CD4-positive, alpha-beta T cell (primary cell): ENCODE measurements at regions not wholly inside any gene's neighbourhood (a gene's known extent, or its start where the extent isn't known, plus 50 kb on each side); places are given as distances from the start of the nearest gene placed in this dataset.
"Not testable (repeated sequence)": the region's sequence is repeated elsewhere in the genome, so short reads cannot be mapped to it uniquely, and the experiment has no call there.

Source experiments
- ATAC-seq: fragments of 200-7000 bp; cut with Tn5 transposase; one replicate; pipeline ENCODE4 v1.10.0; 2022; ENCODE audit warnings: mild to moderate bottlenecking; ENCODE audit not compliant: poor library complexity
- CTCF ChIA-PET: fragments of 350-600 bp; sonication (Branson Sonifier 250); formaldehyde crosslinking; loops from one replicate; lab custom pipeline; 2021; ENCODE audit warnings: antibody characterized with exemption, inconsistent platforms; lab: Charles Lee
- POLR2A ChIA-PET: fragments of 350-600 bp; sonication (Branson Sonifier 250); formaldehyde crosslinking; loops from one replicate; lab custom pipeline; 2021; ENCODE audit warnings: antibody characterized with exemption, inconsistent platforms; lab: Charles Lee
- DNase-seq, 14 experiments: peaks; one replicate each; pipeline ENCODE4 v3.0.0-alpha.2; 2013 to 2020; ENCODE audit warnings: mixed read lengths in 2 of 14
- H3K27ac ChIP-seq, 2 donors: one replicate each; pipeline versions ENCODE4 v1.5.1 to v1.7.0; 2013; ENCODE audit warnings: low read length in 2 of 2, low read depth in 1 of 2, mild to moderate bottlenecking in 1 of 2
- H3K27me3 ChIP-seq, 2 experiments: 1 replicate in 1 of 2; 2 replicates in 1 of 2; pipeline versions ENCODE4 v1.6.1 to v1.7.0; 2013; ENCODE audit warnings: low read length in 2 of 2, control low read depth in 1 of 2, mild to moderate bottlenecking in 1 of 2, moderate library complexity in 1 of 2; ENCODE audit not compliant: insufficient read depth in 2 of 2, control insufficient read depth in 1 of 2
- H3K36me3 ChIP-seq: one replicate; pipeline ENCODE4 v1.6.1; 2013; ENCODE audit warnings: low read length, control low read depth; ENCODE audit not compliant: insufficient read depth
- H3K4me1 ChIP-seq: one replicate; pipeline ENCODE4 v1.6.1; 2013; ENCODE audit warnings: low read length, control low read depth; ENCODE audit not compliant: insufficient read depth
- H3K4me3 ChIP-seq: one replicate; pipeline ENCODE4 v1.5.1; 2013; ENCODE audit warnings: mild to moderate bottlenecking, low read length, moderate library complexity
- H3K9me3 ChIP-seq, 2 experiments: 1 replicate in 1 of 2; 2 replicates in 1 of 2; pipeline versions ENCODE4 v1.6.1 to v1.7.0; 2013; ENCODE audit warnings: low read length in 2 of 2, mild to moderate bottlenecking in 2 of 2, control low read depth in 1 of 2, moderate library complexity in 1 of 2; ENCODE audit not compliant: control insufficient read depth in 1 of 2, insufficient read depth in 1 of 2
- H3K27ac Mint-ChIP-seq: one replicate; pipeline ENCODE4 v1.8.0; 2020; ENCODE audit warnings: mixed read lengths
- H3K27me3 Mint-ChIP-seq: one replicate; pipeline ENCODE4 v1.8.0; 2021; ENCODE audit warnings: mixed read lengths
- H3K36me3 Mint-ChIP-seq: one replicate; pipeline ENCODE4 v1.8.0; 2021; ENCODE audit warnings: low read depth, mixed read lengths
- H3K4me1 Mint-ChIP-seq: one replicate; pipeline ENCODE4 v1.8.0; 2021; ENCODE audit warnings: low read depth, mixed read lengths
- H3K4me3 Mint-ChIP-seq: one replicate; pipeline ENCODE4 v1.8.0; 2020; ENCODE audit warnings: mild to moderate bottlenecking, mixed read lengths
- H3K9me3 Mint-ChIP-seq: one replicate; pipeline ENCODE4 v1.8.0; 2020; ENCODE audit warnings: mixed read lengths
- intact Hi-C, 2 experiments: fragments of 100-400 bp; cut with DNase I in 1 of 2; cut with micrococcal nuclease in 1 of 2; formaldehyde crosslinking; loops; one replicate each; pipeline versions ENCODE4 v1.15.1 to v1.9.0; 2023 to 2025; cut with DNase I, micrococcal nuclease
- TF ChIP-seq, protein P1 (sequence below): fragments of 200-600 bp; IDR thresholded peaks from one replicate; pipeline ENCODE4 v1.8.0; 2022; ENCODE audit warnings: antibody characterized with exemption, mild to moderate bottlenecking

DNA sequence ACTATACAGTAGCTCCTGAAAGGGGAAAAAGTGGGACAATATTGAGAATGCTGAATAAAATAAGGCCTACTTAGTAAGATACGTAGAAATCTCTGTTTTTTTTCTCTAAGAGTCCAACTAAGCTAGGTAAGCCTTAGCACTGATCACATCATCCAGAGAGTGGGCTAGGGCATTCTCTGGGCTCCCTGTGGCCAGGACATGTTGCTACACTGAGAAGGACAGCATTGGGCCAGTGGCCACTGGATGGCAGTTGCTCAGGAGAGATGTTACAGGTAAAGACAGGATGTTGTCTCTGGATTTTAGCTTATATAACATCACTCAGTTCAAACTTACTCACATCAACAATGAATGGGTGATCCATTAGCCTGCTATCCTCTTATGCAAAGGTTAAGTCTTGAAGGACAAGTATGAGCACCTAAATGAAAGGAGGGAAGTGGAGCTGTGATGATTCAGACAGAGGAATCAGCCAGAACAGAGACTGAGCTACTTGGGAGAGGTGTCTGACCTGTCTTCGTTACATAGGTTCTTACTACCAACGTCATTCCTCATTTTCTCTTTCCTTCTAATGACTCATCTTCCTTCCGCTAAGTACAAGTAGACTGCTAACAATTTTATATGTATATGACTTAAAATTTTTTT lies 226.6 kb upstream of the ADCY2 start:
- CTCF ChIA-PET = no interaction called here

DNA sequence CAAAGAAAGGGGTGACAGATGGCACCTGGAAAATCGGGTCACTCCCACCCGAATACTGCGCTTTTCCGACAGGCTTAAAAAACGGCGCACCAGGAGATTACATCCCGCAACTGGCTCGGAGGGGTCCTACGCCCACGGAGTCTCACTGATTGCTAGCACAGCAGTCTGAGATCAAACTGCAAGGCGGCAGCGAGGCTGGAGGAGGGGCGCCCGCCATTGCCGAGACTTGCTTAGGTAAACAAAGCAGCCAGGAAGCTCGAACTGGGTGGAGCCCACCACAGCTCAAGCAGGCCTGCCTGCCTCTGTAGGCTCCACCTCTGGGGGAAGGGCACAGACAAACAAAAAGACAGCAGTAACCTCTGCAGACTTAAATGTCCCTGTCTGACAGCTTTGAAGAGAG lies 225.2 kb upstream of the ADCY2 start:
- ATAC-seq = not testable (repeated sequence)

More for the DNA sequence above, 226.6 kb upstream of the ADCY2 start:
- DNase-seq (no peak), ATAC-seq (no peak)
- no peaks in the 10 kb centered on the region for H3K27me3 Mint-ChIP-seq
- intact Hi-C loops = no loop called here
- no peaks in the 10 kb centered on the region for H3K9me3 Mint-ChIP-seq
- H3K4me3 ChIP-seq = no peak overlapping the region
- H3K4me1 ChIP-seq = no peaks in the 10 kb centered on the region
- POLR2A ChIA-PET = no interaction called here
- no peak overlapping the region for H3K4me3 Mint-ChIP-seq
- no peaks in the 10 kb centered on the region for H3K27me3 ChIP-seq
- H3K36me3 ChIP-seq = no peaks in the 10 kb centered on the region
- no peak overlapping the region for H3K27ac Mint-ChIP-seq
- no peak overlapping the region for H3K27ac ChIP-seq
- no peaks in the 10 kb centered on the region for H3K4me1 Mint-ChIP-seq
- no peaks in the 10 kb centered on the region for H3K36me3 Mint-ChIP-seq
- H3K9me3 ChIP-seq = peaks cover 0 to 7% of the 10 kb centered on the region in 2 experiments
- TF ChIP-seq, protein P1, sequence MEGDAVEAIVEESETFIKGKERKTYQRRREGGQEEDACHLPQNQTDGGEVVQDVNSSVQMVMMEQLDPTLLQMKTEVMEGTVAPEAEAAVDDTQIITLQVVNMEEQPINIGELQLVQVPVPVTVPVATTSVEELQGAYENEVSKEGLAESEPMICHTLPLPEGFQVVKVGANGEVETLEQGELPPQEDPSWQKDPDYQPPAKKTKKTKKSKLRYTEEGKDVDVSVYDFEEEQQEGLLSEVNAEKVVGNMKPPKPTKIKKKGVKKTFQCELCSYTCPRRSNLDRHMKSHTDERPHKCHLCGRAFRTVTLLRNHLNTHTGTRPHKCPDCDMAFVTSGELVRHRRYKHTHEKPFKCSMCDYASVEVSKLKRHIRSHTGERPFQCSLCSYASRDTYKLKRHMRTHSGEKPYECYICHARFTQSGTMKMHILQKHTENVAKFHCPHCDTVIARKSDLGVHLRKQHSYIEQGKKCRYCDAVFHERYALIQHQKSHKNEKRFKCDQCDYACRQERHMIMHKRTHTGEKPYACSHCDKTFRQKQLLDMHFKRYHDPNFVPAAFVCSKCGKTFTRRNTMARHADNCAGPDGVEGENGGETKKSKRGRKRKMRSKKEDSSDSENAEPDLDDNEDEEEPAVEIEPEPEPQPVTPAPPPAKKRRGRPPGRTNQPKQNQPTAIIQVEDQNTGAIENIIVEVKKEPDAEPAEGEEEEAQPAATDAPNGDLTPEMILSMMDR = no peak

DNA sequence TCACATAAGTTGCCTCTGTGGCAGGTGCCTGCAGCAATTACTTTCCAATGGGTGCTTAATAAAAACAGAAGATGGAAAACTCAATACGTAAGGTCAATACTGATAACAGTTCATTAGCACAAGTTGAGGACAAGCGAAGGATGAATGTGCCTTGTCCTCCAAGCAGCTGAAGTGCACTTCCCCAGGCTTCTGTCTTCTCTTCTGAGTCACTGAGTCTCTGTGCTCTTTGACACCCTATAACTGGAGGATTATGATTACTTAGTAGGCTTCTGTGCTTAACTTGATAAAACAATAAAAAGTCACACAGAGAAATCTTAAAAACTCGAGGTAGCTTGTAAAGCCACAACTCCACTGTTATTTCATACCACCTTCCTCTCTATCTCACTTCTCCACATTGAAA lies 216.6 kb upstream of the ADCY2 start:
- no peaks in the 10 kb centered on the region for H3K27me3 Mint-ChIP-seq
- no peak overlapping the region for H3K27ac Mint-ChIP-seq
- Histone ChIP-seq H3K36me3 (no peaks in the 10 kb centered on the region), H3K27me3 (no peaks in the 10 kb centered on the region), H3K4me1 (no peaks in the 10 kb centered on the region), H3K27ac (no peak overlapping the region), H3K9me3 (no peaks in the 10 kb centered on the region), H3K4me3 (no peak overlapping the region)
- POLR2A ChIA-PET = no interaction called here
- intact Hi-C loops = no loop called here
- H3K4me1 Mint-ChIP-seq = no peaks in the 10 kb centered on the region
- CTCF ChIA-PET = no interaction called here
- ATAC-seq (no peak), DNase-seq (no peak)
- no peak overlapping the region for H3K4me3 Mint-ChIP-seq
- no peaks in the 10 kb centered on the region for H3K9me3 Mint-ChIP-seq
- H3K36me3 Mint-ChIP-seq = no peaks in the 10 kb centered on the region
- TF ChIP-seq, protein P1 = no peak

More for the DNA sequence above, 225.2 kb upstream of the ADCY2 start:
- H3K9me3 Mint-ChIP-seq, H3K4me3 Mint-ChIP-seq, intact Hi-C loops, H3K9me3 ChIP-seq, DNase-seq, H3K36me3 ChIP-seq, POLR2A ChIA-PET, H3K27me3 ChIP-seq, CTCF ChIA-PET, H3K4me1 Mint-ChIP-seq, H3K4me3 ChIP-seq, H3K27ac ChIP-seq, H3K27ac Mint-ChIP-seq, H3K4me1 ChIP-seq, H3K36me3 Mint-ChIP-seq, H3K27me3 Mint-ChIP-seq: not testable (repeated sequence)

DNA sequence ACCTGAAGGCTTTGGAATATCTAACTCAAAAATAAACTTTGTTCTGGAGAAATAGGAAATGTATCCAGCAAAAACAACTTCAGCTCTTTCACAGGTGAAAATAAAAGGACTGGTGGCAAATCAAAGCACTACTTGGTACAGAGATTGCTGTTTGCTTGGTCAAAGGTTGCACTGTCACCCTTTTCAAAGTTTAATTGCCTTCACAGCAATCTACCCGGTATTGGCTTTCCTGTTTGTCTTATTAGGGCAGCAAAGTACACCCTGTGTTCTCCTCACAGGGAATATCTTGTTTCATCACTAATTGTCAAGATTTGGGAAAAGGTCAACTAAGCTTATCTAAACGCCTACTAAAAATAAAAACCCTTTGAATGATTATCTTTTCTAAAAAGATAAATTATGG lies 214.1 kb upstream of the ADCY2 start:
- DNase-seq (no peak), ATAC-seq (no peak)
- H3K4me1 Mint-ChIP-seq = no peaks in the 10 kb centered on the region
- no peaks in the 10 kb centered on the region for H3K27me3 ChIP-seq
- no peaks in the 10 kb centered on the region for H3K36me3 Mint-ChIP-seq
- no peak overlapping the region for H3K27ac Mint-ChIP-seq
- no peak overlapping the region for H3K27ac ChIP-seq
- H3K4me3 ChIP-seq = no peak overlapping the region
- H3K4me3 Mint-ChIP-seq = no peak overlapping the region
- no peaks in the 10 kb centered on the region for H3K9me3 Mint-ChIP-seq
- no peaks in the 10 kb centered on the region for H3K27me3 Mint-ChIP-seq
- no peaks in the 10 kb centered on the region for H3K4me1 ChIP-seq
- CTCF ChIA-PET = no interaction called here
- TF ChIP-seq, protein P1 = no peak
- H3K36me3 ChIP-seq = no peaks in the 10 kb centered on the region
- POLR2A ChIA-PET = no interaction called here
- no peaks in the 10 kb centered on the region for H3K9me3 ChIP-seq
- intact Hi-C loops = no loop called here
